Thyroid gland (tissue), 4 donors: ENCODE measurements at regions not wholly inside any gene's neighbourhood (a gene's known extent, or its start where the extent isn't known, plus 50 kb on each side); places are given as distances from the start of the nearest gene placed in this dataset.

Experiments
- DNase-seq, 2 donors: peaks; one replicate each; pipeline ENCODE4 v3.0.0-alpha.2; 2019
- H3K27ac ChIP-seq, 3 donors: fragments of 200-600 bp; sonication (generic); 1 replicate in 2 of 3; 2 replicates in 1 of 3; pipeline ENCODE4 v1.5.1; 2016 to 2019; ENCODE audit warnings: mild to moderate bottlenecking in 1 of 3, moderate library complexity in 1 of 3
- H3K27me3 ChIP-seq: fragments of 200-600 bp; sonication (generic); one replicate; pipeline ENCODE4 v1.5.1; 2019
- H3K36me3 ChIP-seq, 2 donors: fragments of 200-600 bp; sonication (generic); one replicate each; pipeline ENCODE4 v1.5.1; 2016 to 2019
- H3K4me1 ChIP-seq, 2 donors: fragments of 200-600 bp; sonication (generic); one replicate each; pipeline ENCODE4 v1.5.1; 2017 to 2019
- H3K4me3 ChIP-seq, 3 donors: fragments of 200-600 bp; sonication (generic); replicated peaks in 1 of 3; 1 replicate in 2 of 3; 2 replicates in 1 of 3; pipeline ENCODE4 v1.5.1; 2016; ENCODE audit warnings: mild to moderate bottlenecking in 1 of 3
- H3K9me3 ChIP-seq: fragments of 200-600 bp; sonication (generic); one replicate; pipeline ENCODE4 v1.5.1; 2017
- POLR2A ChIP-seq, 2 donors: fragments of 450-650 bp; IDR thresholded peaks; one replicate each; pipeline ENCODE4 v1.6.1; 2017; ENCODE audit warnings: antibody characterized with exemption in 2 of 2, mild to moderate bottlenecking in 2 of 2, moderate library complexity in 1 of 2
- WGBS, 2 donors: methylation state at CpG; one replicate each; pipeline ENCODE4 v1.1.5; 2017; 5-methylcytosine and 5-hydroxymethylcytosine counted together
- intact Hi-C: fragments of 100-400 bp; cut with DNase I; formaldehyde crosslinking; loops from one replicate; pipeline ENCODE4 v1.15.1; 2023
- TF ChIP-seq, protein P1 (sequence below), 6 experiments: fragments of 200-600 bp in 3 of 6; fragments of 450-650 bp in 3 of 6; sonication (generic) in 3 of 6; IDR thresholded peaks; one replicate each; pipeline ENCODE4 v1.5.1; 2016 to 2019; ENCODE audit warnings: antibody characterized with exemption in 6 of 6, mild to moderate bottlenecking in 2 of 6, inconsistent platforms in 1 of 6, moderate library complexity in 1 of 6

DNA sequence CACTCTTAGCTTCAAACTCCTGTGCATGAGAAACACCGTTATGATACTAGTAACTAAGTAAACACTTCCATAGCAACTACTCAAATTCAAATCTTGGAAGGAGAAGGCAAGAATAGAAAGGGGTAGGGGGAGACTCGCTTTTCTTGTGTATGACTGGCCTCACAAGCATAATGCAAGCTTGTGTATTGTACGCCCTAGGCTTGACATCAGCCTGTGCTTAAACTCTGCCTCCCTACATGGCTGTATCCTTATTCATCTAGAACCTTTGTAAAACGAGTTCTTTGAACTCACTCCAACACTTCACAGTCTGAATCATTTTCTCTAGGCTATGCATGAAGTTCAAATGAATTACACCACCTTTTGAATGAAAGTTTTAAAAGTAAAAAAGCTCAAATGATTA lies 1071.2 kb upstream of the ADGRL3 start:
- Histone ChIP-seq H3K4me3 (no peak overlapping the region), H3K4me1 (no peaks in the 10 kb centered on the region), H3K36me3 (no peaks in the 10 kb centered on the region), H3K27ac (no peak overlapping the region), H3K27me3 (no peaks in the 10 kb centered on the region), H3K9me3 (no peaks in the 10 kb centered on the region)
- WGBS, 2 donors = 64 to 66% methylated on average over 4 of the region's 4 CpGs
- no peak for DNase-seq
- intact Hi-C loops = no loop called here
- no peak for TF ChIP-seq POLR2A (IDR thresholded peaks at IDR 0.05)
- TF ChIP-seq, protein P1, sequence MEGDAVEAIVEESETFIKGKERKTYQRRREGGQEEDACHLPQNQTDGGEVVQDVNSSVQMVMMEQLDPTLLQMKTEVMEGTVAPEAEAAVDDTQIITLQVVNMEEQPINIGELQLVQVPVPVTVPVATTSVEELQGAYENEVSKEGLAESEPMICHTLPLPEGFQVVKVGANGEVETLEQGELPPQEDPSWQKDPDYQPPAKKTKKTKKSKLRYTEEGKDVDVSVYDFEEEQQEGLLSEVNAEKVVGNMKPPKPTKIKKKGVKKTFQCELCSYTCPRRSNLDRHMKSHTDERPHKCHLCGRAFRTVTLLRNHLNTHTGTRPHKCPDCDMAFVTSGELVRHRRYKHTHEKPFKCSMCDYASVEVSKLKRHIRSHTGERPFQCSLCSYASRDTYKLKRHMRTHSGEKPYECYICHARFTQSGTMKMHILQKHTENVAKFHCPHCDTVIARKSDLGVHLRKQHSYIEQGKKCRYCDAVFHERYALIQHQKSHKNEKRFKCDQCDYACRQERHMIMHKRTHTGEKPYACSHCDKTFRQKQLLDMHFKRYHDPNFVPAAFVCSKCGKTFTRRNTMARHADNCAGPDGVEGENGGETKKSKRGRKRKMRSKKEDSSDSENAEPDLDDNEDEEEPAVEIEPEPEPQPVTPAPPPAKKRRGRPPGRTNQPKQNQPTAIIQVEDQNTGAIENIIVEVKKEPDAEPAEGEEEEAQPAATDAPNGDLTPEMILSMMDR (IDR thresholded peaks at IDR 0.05) = no peak

DNA sequence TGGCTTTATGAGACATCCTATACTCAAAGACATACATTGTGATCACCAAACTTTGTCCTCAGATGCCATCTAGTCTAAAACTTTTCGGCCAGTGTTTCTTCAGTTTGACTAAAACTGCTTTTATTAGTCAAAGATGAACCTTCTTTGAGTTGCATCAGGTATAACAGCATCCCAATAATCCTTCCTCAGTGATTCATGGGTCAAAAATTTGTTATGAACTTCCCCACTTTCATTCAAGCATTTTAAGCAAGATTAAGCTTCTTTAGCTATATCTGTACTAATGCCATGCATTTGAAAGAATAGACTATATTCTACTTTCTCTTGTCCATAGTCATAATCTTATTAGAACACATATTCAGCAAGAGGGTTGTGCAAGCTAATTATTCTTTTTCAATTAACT lies 1070.4 kb upstream of the ADGRL3 start:
- Histone ChIP-seq H3K36me3 (no peaks in the 10 kb centered on the region), H3K9me3 (no peaks in the 10 kb centered on the region), H3K4me3 (no peak overlapping the region), H3K27me3 (no peaks in the 10 kb centered on the region), H3K4me1 (no peaks in the 10 kb centered on the region), H3K27ac (no peak overlapping the region)
- 56 to 58% methylated on average over 1 of the region's 1 CpG for WGBS, 2 donors
- TF ChIP-seq, protein P1 (IDR thresholded peaks at IDR 0.05) = no peak
- no peak for TF ChIP-seq POLR2A (IDR thresholded peaks at IDR 0.05)
- DNase-seq = no peak
- intact Hi-C loops = no loop called here

DNA sequence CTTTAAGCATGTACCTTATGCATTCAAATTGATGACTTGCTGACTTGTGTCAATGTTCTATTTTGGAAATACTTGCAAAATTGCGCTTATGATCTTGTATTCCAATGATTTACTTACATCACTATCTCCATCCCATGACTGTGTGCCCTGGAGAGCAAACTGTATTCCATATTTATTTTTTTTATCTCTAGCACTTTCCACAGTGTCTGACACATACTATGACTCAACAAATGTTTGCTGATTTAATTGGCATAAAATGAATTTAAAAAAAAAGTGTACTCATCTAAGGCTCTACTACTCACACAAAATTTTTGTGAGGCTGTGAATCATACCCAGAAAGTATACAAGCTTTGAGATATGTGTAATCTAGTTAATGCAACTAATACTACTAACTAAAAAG lies 1066.8 kb upstream of the ADGRL3 start:
- intact Hi-C loops = no loop called here
- no peak for DNase-seq
- Histone ChIP-seq H3K27me3 (no peaks in the 10 kb centered on the region), H3K4me3 (no peak overlapping the region), H3K9me3 (no peaks in the 10 kb centered on the region), H3K27ac (no peak overlapping the region), H3K36me3 (no peaks in the 10 kb centered on the region), H3K4me1 (no peaks in the 10 kb centered on the region)
- no peak for TF ChIP-seq POLR2A (IDR thresholded peaks at IDR 0.05)
- TF ChIP-seq, protein P1 (IDR thresholded peaks at IDR 0.05) = no peak
- WGBS, 2 donors = 89 to 95% methylated on average over 1 of the region's 1 CpG

DNA sequence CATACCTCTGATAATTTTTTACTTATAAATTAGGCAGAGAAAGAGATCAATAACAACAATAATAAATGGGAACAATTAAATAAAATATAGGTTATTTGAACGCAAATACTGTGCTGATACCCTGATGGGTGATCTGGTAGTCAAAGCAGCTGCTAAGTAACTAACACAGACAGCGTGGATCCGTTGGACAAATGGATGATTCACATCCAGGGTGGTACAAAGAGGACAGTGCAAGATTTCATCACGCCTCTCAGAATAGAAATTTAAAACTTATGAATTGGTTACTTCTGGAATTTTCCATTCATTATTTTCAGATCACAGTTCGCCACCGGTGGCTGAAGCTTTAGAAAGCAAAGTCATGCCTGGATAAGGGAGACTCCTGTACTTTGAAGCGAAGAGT lies 1066.0 kb upstream of the ADGRL3 start:
- H3K4me1 ChIP-seq = no peaks in the 10 kb centered on the region
- no peak overlapping the region for H3K27ac ChIP-seq
- intact Hi-C loops = no loop called here
- no peak for DNase-seq
- H3K4me3 ChIP-seq = no peak overlapping the region
- H3K36me3 ChIP-seq = no peaks in the 10 kb centered on the region
- TF ChIP-seq, protein P1 (IDR thresholded peaks at IDR 0.05) = no peak
- TF ChIP-seq POLR2A (IDR thresholded peaks at IDR 0.05) = no peak
- WGBS, 2 donors = 88 to 90% methylated on average over 7 of the region's 7 CpGs
- H3K27me3 ChIP-seq = no peaks in the 10 kb centered on the region
- H3K9me3 ChIP-seq = no peaks in the 10 kb centered on the region

DNA sequence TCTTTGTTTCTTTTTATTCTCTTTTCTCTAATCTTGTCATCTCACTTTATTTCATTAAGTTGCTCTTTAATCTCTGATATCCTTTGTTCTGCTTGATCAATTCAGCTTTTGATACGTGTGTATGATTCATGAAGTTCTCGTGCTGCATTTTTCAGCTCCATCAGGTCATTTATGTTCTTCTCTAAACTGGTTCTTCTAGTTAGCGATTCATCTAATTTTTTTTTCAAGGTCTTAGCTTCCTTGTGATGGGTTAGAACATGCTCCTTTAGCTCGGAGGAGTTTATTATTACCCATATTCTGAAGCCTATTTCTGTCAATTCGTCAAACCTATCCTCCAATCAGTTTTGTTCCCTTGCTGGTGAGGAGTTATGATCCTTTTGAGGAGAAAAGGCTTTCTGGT lies 1045.0 kb upstream of the ADGRL3 start:
- WGBS, 2 donors = 88 to 91% methylated on average over 5 of the region's 5 CpGs
- Histone ChIP-seq H3K4me3 (no peak overlapping the region), H3K27me3 (no peaks in the 10 kb centered on the region), H3K36me3 (no peaks in the 10 kb centered on the region), H3K9me3 (no peaks in the 10 kb centered on the region), H3K4me1 (no peaks in the 10 kb centered on the region), H3K27ac (no peak overlapping the region)
- TF ChIP-seq POLR2A (IDR thresholded peaks at IDR 0.05) = no peak
- TF ChIP-seq, protein P1 (IDR thresholded peaks at IDR 0.05) = no peak
- no peak for DNase-seq
- intact Hi-C loops = no loop called here
